Breast epithelium (tissue), 3 donors: ENCODE measurements at regions not wholly inside any gene's neighbourhood (a gene's known extent, or its start where the extent isn't known, plus 50 kb on each side); places are given as distances from the start of the nearest gene placed in this dataset.

ENCODE experiments used
- POLR2AphosphoS5 ChIP-seq, 3 donors: sonication (generic); formaldehyde crosslinking; IDR thresholded peaks; one replicate each; pipeline ENCODE4 v1.6.1; 2017; ENCODE audit warnings: antibody characterized with exemption in 3 of 3
- TF ChIP-seq, protein P1 (sequence below), 3 donors: fragments of 450-650 bp; IDR thresholded peaks; one replicate each; pipeline ENCODE4 v1.5.1; 2016 to 2017; ENCODE audit warnings: antibody characterized with exemption in 3 of 3, mild to moderate bottlenecking in 3 of 3, moderate library complexity in 3 of 3

DNA sequence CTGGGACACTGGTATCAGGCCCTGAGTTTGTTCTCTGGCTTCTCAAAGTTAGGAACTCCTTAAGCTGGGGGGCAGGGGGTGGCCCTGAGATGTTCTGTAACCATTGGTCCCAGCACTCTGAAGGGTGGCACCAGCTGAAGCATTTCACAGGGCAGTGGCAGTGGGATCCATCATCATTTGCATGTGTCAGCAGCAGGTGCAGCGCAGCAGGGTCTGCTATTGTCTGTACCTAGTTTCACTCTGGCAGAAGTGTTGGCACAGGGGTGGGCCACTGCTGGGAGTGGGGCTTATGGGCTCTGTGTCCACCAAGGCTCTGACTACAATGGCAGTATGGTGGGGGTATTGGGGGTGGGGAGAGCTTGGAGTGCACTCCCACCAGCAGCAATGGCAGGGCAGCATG, 460.4 kb upstream of the ZNF804A start:
- TF ChIP-seq, protein P1, sequence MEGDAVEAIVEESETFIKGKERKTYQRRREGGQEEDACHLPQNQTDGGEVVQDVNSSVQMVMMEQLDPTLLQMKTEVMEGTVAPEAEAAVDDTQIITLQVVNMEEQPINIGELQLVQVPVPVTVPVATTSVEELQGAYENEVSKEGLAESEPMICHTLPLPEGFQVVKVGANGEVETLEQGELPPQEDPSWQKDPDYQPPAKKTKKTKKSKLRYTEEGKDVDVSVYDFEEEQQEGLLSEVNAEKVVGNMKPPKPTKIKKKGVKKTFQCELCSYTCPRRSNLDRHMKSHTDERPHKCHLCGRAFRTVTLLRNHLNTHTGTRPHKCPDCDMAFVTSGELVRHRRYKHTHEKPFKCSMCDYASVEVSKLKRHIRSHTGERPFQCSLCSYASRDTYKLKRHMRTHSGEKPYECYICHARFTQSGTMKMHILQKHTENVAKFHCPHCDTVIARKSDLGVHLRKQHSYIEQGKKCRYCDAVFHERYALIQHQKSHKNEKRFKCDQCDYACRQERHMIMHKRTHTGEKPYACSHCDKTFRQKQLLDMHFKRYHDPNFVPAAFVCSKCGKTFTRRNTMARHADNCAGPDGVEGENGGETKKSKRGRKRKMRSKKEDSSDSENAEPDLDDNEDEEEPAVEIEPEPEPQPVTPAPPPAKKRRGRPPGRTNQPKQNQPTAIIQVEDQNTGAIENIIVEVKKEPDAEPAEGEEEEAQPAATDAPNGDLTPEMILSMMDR (IDR thresholded peaks at IDR 0.05) = no peak
- no peak for TF ChIP-seq POLR2AphosphoS5 (IDR thresholded peaks at IDR 0.05)
